ENCODE measurements at regions not wholly inside any gene's neighbourhood (a gene's known extent, or its start where the extent isn't known, plus 50 kb on each side); places are given as distances from the start of the nearest gene placed in this dataset.

GRCh38 chr5:108562205-108562454 is 180.2 kb upstream of the FBXL17 start:
- TF ChIP-seq CTCF (IDR thresholded peaks at IDR 0.05; ENCODE audit: poor library complexity), result no peak
- TF ChIP-seq EZH2 (IDR thresholded peaks at IDR 0.05; ENCODE audit: borderline replicate concordance), result no peak
- TF ChIP-seq EZH2phosphoT487 (IDR thresholded peaks at IDR 0.05; ENCODE audit: low read depth, severe bottlenecking, unreplicated experiment), result no peak
